ENCODE measurements at regions not wholly inside any gene's neighbourhood (a gene's known extent, or its start where the extent isn't known, plus 50 kb on each side); places are given as distances from the start of the nearest gene placed in this dataset.

- TF ChIP-seq CTCF (conservative IDR thresholded peaks at IDR 0.05; ENCODE audit: low read depth, low read length) (no peak), POLR2A (IDR thresholded peaks at IDR 0.05; ENCODE audit: low read depth, low read length) (no peak), USF2 (IDR thresholded peaks at IDR 0.05; ENCODE audit: low read depth, low read length) (no peak), MAFK (IDR thresholded peaks at IDR 0.05; ENCODE audit: low read depth, low read length) (no peak), CHD1 (IDR thresholded peaks at IDR 0.05; ENCODE audit: low read depth, low read length) (no peak), SMC3 (IDR thresholded peaks at IDR 0.05; ENCODE audit: low read depth, low read length) (no peak), FOS (IDR thresholded peaks at IDR 0.05; ENCODE audit: low read depth, low read length) (no peak)
Measured at GRCh38 chr17:71033336-71033735, 864.0 kb downstream of the KCNJ2 start.

Measured in IMR-90 (cell line).